HEK293 (cell line): ENCODE measurements at regions not wholly inside any gene's neighbourhood (a gene's known extent, or its start where the extent isn't known, plus 50 kb on each side); places are given as distances from the start of the nearest gene placed in this dataset.

Experiments
- CTCF ChIA-PET: fragments of 350-600 bp; formaldehyde crosslinking; extraction: SDS; loops from one replicate; lab custom pipeline; 2021; ENCODE audit warnings: antibody characterized with exemption; lab: Yijun Ruan, JAX
- POLR2A ChIA-PET: fragments of 300-600 bp; formaldehyde crosslinking; extraction: SDS; loops from one replicate; lab custom pipeline; 2020; ENCODE audit warnings: antibody characterized with exemption, inconsistent platforms; lab: Yijun Ruan, JAX
- H3K27ac ChIP-seq: fragments of 200-500 bp; sonication (Bioruptor generic); 2 replicates; pipeline ENCODE4 v1.5.1; 2014; ENCODE audit warnings: low read depth, low read length, control low read depth, inconsistent platforms; ENCODE audit errors: extremely low read depth
- H3K36me3 ChIP-seq, 2 experiments: fragments of 200-500 bp in 1 of 2; sonication (Bioruptor generic) in 1 of 2; 1 replicate in 1 of 2; 2 replicates in 1 of 2; pipeline ENCODE4 v1.5.1; 2014 to 2017; ENCODE audit warnings: inconsistent platforms in 2 of 2, low read length in 2 of 2; ENCODE audit not compliant: control insufficient read depth in 2 of 2, insufficient read depth in 1 of 2
- H3K4me1 ChIP-seq: fragments of 200-500 bp; sonication (Bioruptor generic); 2 replicates; pipeline ENCODE4 v1.5.1; 2014; ENCODE audit warnings: mild to moderate bottlenecking, low read length, inconsistent platforms; ENCODE audit not compliant: control insufficient read depth, insufficient read depth
- H3K4me3 ChIP-seq: 2 replicates; pipeline ENCODE4 v1.5.1; 2011; ENCODE audit warnings: low read depth, mild to moderate bottlenecking, control low read depth, low read length, moderate library complexity
- H3K9me3 ChIP-seq: fragments of 200-500 bp; sonication (Bioruptor generic); 2 replicates; pipeline ENCODE4 v1.5.1; 2014; ENCODE audit warnings: low read depth, low read length, inconsistent platforms; ENCODE audit not compliant: control insufficient read depth, insufficient read depth
- BCL11B ChIP-seq: fragments of 450-650 bp; formaldehyde crosslinking; IDR thresholded peaks from 2 replicates; pipeline ENCODE4 v1.5.1; 2016; ENCODE audit warnings: low read depth, missing biosample characterization, missing genetic modification characterization
- EGR2 ChIP-seq: fragments of 450-650 bp; formaldehyde crosslinking; IDR thresholded peaks from 2 replicates; pipeline ENCODE4 v1.5.1; 2016; ENCODE audit warnings: low read depth, missing biosample characterization, missing genetic modification characterization
- FEZF1 ChIP-seq: fragments of 450-650 bp; formaldehyde crosslinking; IDR thresholded peaks from 2 replicates; pipeline ENCODE4 v1.5.1; 2016; ENCODE audit warnings: missing biosample characterization, missing genetic modification characterization
- HOXD13 ChIP-seq: sonication (generic); formaldehyde crosslinking; IDR thresholded peaks from 2 replicates; pipeline ENCODE4 v1.8.0; 2022; ENCODE audit warnings: missing genetic modification reagents, borderline replicate concordance
- IKZF3 ChIP-seq: fragments of 450-650 bp; IDR thresholded peaks from 2 replicates; pipeline ENCODE4 v1.5.0; 2018; ENCODE audit warnings: missing biosample characterization, mild to moderate bottlenecking, missing genetic modification characterization, moderate library complexity
- SALL2 ChIP-seq: fragments of 450-650 bp; formaldehyde crosslinking; IDR thresholded peaks from 2 replicates; pipeline ENCODE4 v1.5.0; 2017; ENCODE audit warnings: missing biosample characterization, mild to moderate bottlenecking, missing genetic modification characterization, borderline replicate concordance
- SCRT1 ChIP-seq: fragments of 450-650 bp; formaldehyde crosslinking; IDR thresholded peaks from 2 replicates; pipeline ENCODE4 v1.5.1; 2016; ENCODE audit warnings: missing biosample characterization, missing genetic modification characterization, borderline replicate concordance
- TCF7L2 ChIP-seq: IDR thresholded peaks from 2 replicates; pipeline ENCODE4 v1.6.1; 2011; ENCODE audit warnings: low read depth, mild to moderate bottlenecking, inconsistent platforms, low read length, moderate library complexity, borderline replicate concordance
- YY1 ChIP-seq: fragments of 450-650 bp; formaldehyde crosslinking; IDR thresholded peaks from 2 replicates; pipeline ENCODE4 v1.5.1; 2018; ENCODE audit warnings: missing biosample characterization, missing genetic modification characterization
- ZBTB20 ChIP-seq: fragments of 450-650 bp; formaldehyde crosslinking; IDR thresholded peaks from 2 replicates; pipeline ENCODE4 v1.5.1; 2016; ENCODE audit warnings: missing biosample characterization, missing genetic modification characterization
- ZEB2 ChIP-seq: fragments of 450-650 bp; formaldehyde crosslinking; IDR thresholded peaks from 2 replicates; pipeline ENCODE4 v1.5.1; 2016; ENCODE audit warnings: missing biosample characterization, missing genetic modification characterization
- ZFP3 ChIP-seq: fragments of 450-650 bp; formaldehyde crosslinking; IDR thresholded peaks from 2 replicates; pipeline ENCODE4 v1.5.1; 2016; ENCODE audit warnings: low read depth, missing biosample characterization, missing genetic modification characterization
- ZFP69B ChIP-seq: fragments of 450-650 bp; formaldehyde crosslinking; IDR thresholded peaks from 2 replicates; pipeline ENCODE4 v1.5.1; 2016; ENCODE audit warnings: missing biosample characterization, missing genetic modification characterization
- ZNF121 ChIP-seq: fragments of 450-650 bp; formaldehyde crosslinking; IDR thresholded peaks from 2 replicates; pipeline ENCODE4 v1.5.1; 2016; ENCODE audit warnings: missing biosample characterization, missing genetic modification characterization
- ZNF155 ChIP-seq: fragments of 450-650 bp; formaldehyde crosslinking; IDR thresholded peaks from 2 replicates; pipeline ENCODE4 v1.5.1; 2016; ENCODE audit warnings: missing biosample characterization, missing genetic modification characterization
- ZNF157 ChIP-seq: fragments of 450-650 bp; formaldehyde crosslinking; IDR thresholded peaks from 2 replicates; pipeline ENCODE4 v1.5.1; 2016; ENCODE audit warnings: missing biosample characterization, missing genetic modification characterization
- ZNF169 ChIP-seq: fragments of 450-650 bp; formaldehyde crosslinking; IDR thresholded peaks from 2 replicates; pipeline ENCODE4 v1.5.1; 2016; ENCODE audit warnings: missing biosample characterization, missing genetic modification characterization
- ZNF311 ChIP-seq: fragments of 450-650 bp; formaldehyde crosslinking; IDR thresholded peaks from 2 replicates; pipeline ENCODE4 v1.5.1; 2017; ENCODE audit warnings: missing biosample characterization, missing genetic modification characterization, borderline replicate concordance
- ZNF324 ChIP-seq: fragments of 450-650 bp; formaldehyde crosslinking; IDR thresholded peaks from 2 replicates; pipeline ENCODE4 v1.5.1; 2016; ENCODE audit warnings: missing biosample characterization, missing genetic modification characterization
- ZNF354C ChIP-seq: fragments of 450-650 bp; formaldehyde crosslinking; IDR thresholded peaks from 2 replicates; pipeline ENCODE4 v1.5.1; 2016; ENCODE audit warnings: missing biosample characterization, missing genetic modification characterization, low read depth, borderline replicate concordance
- ZNF37A ChIP-seq: fragments of 450-650 bp; IDR thresholded peaks from 2 replicates; pipeline ENCODE4 v1.5.1; 2018; ENCODE audit warnings: missing biosample characterization, missing genetic modification characterization
- ZNF391 ChIP-seq: fragments of 450-650 bp; formaldehyde crosslinking; IDR thresholded peaks from 2 replicates; pipeline ENCODE4 v1.5.1; 2016; ENCODE audit warnings: low read depth, missing biosample characterization, missing genetic modification characterization, borderline replicate concordance
- ZNF571 ChIP-seq: fragments of 450-650 bp; formaldehyde crosslinking; IDR thresholded peaks from 2 replicates; pipeline ENCODE4 v1.5.0; 2017; ENCODE audit warnings: missing biosample characterization, missing genetic modification characterization
- ZNF610 ChIP-seq: fragments of 450-650 bp; formaldehyde crosslinking; IDR thresholded peaks from 2 replicates; pipeline ENCODE4 v1.5.1; 2016; ENCODE audit warnings: missing biosample characterization, missing genetic modification characterization, borderline replicate concordance
- ZNF660 ChIP-seq: fragments of 450-650 bp; IDR thresholded peaks from 2 replicates; pipeline ENCODE4 v1.5.1; 2018; ENCODE audit warnings: missing biosample characterization, mild to moderate bottlenecking, missing genetic modification characterization
- ZNF707 ChIP-seq: fragments of 450-650 bp; formaldehyde crosslinking; IDR thresholded peaks from 2 replicates; pipeline ENCODE4 v1.5.1; 2016; ENCODE audit warnings: missing biosample characterization, missing genetic modification characterization
- ZNF792 ChIP-seq: fragments of 450-650 bp; formaldehyde crosslinking; IDR thresholded peaks from 2 replicates; pipeline ENCODE4 v1.5.1; 2016; ENCODE audit warnings: missing biosample characterization, missing genetic modification characterization
- ZSCAN30 ChIP-seq: fragments of 450-650 bp; IDR thresholded peaks from 2 replicates; pipeline ENCODE4 v1.5.1; 2018; ENCODE audit warnings: missing biosample characterization, mild to moderate bottlenecking, missing genetic modification characterization, moderate library complexity
- TF ChIP-seq, protein P1 (sequence below): fragments of 450-650 bp; formaldehyde crosslinking; IDR thresholded peaks from 2 replicates; pipeline ENCODE4 v1.5.1; 2017; ENCODE audit warnings: missing biosample characterization, missing genetic modification characterization
- TF ChIP-seq, protein P2 (sequence below): fragments of 450-650 bp; formaldehyde crosslinking; IDR thresholded peaks from 2 replicates; pipeline ENCODE4 v1.5.1; 2016; ENCODE audit warnings: missing biosample characterization, missing genetic modification characterization
- TF ChIP-seq, protein P3 (sequence below): fragments of 450-650 bp; formaldehyde crosslinking; IDR thresholded peaks from 2 replicates; pipeline ENCODE4 v1.5.1; 2016; ENCODE audit warnings: missing biosample characterization, missing genetic modification characterization
- TF ChIP-seq, protein P4 (sequence below): fragments of 450-650 bp; formaldehyde crosslinking; IDR thresholded peaks from 2 replicates; pipeline ENCODE4 v1.5.1; 2016; ENCODE audit warnings: missing biosample characterization, missing genetic modification characterization
- TF ChIP-seq, protein P5 (sequence below): fragments of 450-650 bp; formaldehyde crosslinking; optimal IDR thresholded peaks from 2 replicates; pipeline ENCODE3; 2016; ENCODE audit warnings: missing biosample characterization, mild to moderate bottlenecking, missing genetic modification characterization

DNA sequence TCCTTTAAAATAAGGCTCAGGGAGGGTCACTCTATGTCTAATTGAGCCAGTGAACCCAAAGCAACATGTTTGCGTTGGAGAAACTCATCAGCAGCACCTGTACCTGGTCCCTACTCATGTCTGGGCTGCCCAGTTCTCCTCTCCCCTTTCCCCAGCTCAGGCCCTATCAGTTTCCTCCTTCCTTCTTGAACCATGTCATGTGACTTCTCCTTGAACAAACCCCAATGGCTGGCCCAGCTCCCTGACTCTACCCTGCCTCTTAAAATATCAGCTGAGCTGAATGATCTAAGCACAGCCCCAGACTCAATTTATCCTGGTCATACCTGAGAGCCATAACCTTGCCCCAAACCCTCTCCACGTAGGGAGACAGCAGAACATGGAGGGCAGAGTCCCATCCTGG is 290.9 kb downstream of the LPIN1 start:
- H3K4me1 ChIP-seq = no peaks in the 10 kb centered on the region
- no peak overlapping the region for H3K27ac ChIP-seq
- H3K4me3 ChIP-seq = no peak overlapping the region
- H3K36me3 ChIP-seq = no peaks in the 10 kb centered on the region
- ChIA-PET POLR2A (no interaction called here), CTCF (interaction anchor here (1.3 kb wide), 1 partner anchor 11 kb away, joined by 4 read pairs; no protein-coding TSS in a partner anchor)
- no peaks in the 10 kb centered on the region for H3K9me3 ChIP-seq
- TF ChIP-seq SCRT1 (tag by site-specific recombination) (no peak), ZBTB20 (tag by site-specific recombination) (no peak), ZNF121 (tag by site-specific recombination) (no peak)
- TF ChIP-seq, protein P1, sequence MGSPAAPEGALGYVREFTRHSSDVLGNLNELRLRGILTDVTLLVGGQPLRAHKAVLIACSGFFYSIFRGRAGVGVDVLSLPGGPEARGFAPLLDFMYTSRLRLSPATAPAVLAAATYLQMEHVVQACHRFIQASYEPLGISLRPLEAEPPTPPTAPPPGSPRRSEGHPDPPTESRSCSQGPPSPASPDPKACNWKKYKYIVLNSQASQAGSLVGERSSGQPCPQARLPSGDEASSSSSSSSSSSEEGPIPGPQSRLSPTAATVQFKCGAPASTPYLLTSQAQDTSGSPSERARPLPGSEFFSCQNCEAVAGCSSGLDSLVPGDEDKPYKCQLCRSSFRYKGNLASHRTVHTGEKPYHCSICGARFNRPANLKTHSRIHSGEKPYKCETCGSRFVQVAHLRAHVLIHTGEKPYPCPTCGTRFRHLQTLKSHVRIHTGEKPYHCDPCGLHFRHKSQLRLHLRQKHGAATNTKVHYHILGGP (tag by site-specific recombination) = no peak

DNA sequence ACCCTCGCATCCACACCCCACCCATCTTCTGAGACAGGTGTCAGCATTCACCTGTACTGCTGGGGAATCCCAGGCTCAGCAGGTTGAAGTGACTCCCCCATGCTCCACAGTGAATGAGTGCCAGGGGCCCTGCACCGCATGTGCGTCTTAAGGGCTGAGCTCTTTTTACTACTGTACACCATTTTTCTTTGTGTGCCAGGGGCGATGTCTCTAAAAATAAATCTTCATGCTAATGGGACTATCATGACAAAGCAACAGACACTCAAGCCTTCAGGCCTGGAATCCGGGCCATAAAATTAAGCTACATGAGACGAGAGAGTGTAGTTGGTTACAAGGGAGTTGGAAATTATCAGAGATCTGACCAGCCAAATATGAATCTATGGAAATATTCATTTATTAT is 294.8 kb downstream of the LPIN1 start:
- no peaks in the 10 kb centered on the region for H3K4me1 ChIP-seq
- TF ChIP-seq BCL11B (tag by site-specific recombination) (no peak), ZNF571 (no peak)
- TF ChIP-seq, protein P2, sequence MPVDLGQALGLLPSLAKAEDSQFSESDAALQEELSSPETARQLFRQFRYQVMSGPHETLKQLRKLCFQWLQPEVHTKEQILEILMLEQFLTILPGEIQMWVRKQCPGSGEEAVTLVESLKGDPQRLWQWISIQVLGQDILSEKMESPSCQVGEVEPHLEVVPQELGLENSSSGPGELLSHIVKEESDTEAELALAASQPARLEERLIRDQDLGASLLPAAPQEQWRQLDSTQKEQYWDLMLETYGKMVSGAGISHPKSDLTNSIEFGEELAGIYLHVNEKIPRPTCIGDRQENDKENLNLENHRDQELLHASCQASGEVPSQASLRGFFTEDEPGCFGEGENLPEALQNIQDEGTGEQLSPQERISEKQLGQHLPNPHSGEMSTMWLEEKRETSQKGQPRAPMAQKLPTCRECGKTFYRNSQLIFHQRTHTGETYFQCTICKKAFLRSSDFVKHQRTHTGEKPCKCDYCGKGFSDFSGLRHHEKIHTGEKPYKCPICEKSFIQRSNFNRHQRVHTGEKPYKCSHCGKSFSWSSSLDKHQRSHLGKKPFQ (tag by site-specific recombination) = no peak
- no peaks in the 10 kb centered on the region for H3K36me3 ChIP-seq
- CTCF ChIA-PET = no interaction called here
- POLR2A ChIA-PET = no interaction called here
- no peak overlapping the region for H3K27ac ChIP-seq
- no peak overlapping the region for H3K4me3 ChIP-seq
- H3K9me3 ChIP-seq = no peaks in the 10 kb centered on the region

DNA sequence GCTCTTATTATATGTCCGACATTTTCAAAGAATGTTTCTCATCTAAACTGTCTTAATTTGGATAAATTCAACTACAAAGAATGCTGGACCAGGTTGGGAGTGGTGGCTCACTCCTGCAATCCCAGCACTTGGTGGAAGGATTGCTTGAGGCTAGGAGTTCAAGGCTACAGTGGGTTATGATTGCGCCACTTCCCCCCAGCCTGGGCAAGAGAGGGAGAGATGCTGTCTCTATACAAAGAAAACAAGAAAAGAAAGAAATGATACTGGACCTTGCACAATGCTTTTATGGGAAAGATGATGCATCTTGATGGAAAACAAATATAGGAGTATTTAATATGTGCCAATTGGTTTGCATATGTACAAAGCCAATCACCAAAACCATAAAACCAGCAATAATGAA is 296.7 kb downstream of the LPIN1 start:
- CTCF ChIA-PET = interaction anchor here (1.3 kb wide), 1 partner anchor 11 kb away, joined by 3 read pairs; no protein-coding TSS in a partner anchor
- no peaks in the 10 kb centered on the region for H3K4me1 ChIP-seq
- POLR2A ChIA-PET = no interaction called here

DNA sequence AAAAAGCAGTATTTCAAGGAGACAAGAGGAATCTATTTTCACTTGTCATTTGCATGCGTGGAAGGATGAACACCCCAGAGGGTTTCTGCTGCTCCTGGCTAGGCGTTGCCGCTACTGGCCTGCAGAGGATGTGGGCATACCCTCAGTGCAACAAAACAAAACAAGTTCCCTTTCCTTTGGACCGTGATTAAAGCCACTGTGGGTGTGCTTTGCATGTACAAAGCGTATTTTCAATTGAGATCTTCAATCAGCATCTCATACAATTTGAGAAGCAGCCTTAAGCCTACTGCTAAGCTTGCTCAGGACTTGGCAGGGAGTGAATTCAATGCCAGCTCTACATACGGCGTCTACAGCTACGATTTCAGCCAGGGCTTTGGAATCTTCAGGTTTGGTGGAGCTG is 298.4 kb downstream of the LPIN1 start:
- POLR2A ChIA-PET = no interaction called here
- no peak overlapping the region for H3K27ac ChIP-seq
- TF ChIP-seq ZEB2 (no peak), SALL2 (tag by site-specific recombination) (no peak), EGR2 (tag by site-specific recombination) (no peak), HOXD13 (CRISPR knock-in tag) (no peak), FEZF1 (tag by site-specific recombination) (no peak), ZNF169 (no peak), ZNF311 (no peak)
- TF ChIP-seq, protein P3, sequence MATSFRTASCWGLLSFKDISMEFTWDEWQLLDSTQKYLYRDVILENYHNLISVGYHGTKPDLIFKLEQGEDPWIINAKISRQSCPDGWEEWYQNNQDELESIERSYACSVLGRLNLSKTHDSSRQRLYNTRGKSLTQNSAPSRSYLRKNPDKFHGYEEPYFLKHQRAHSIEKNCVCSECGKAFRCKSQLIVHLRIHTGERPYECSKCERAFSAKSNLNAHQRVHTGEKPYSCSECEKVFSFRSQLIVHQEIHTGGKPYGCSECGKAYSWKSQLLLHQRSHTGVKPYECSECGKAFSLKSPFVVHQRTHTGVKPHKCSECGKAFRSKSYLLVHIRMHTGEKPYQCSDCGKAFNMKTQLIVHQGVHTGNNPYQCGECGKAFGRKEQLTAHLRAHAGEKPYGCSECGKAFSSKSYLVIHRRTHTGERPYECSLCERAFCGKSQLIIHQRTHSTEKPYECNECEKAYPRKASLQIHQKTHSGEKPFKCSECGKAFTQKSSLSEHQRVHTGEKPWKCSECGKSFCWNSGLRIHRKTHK = no peak
- TF ChIP-seq, protein P4, sequence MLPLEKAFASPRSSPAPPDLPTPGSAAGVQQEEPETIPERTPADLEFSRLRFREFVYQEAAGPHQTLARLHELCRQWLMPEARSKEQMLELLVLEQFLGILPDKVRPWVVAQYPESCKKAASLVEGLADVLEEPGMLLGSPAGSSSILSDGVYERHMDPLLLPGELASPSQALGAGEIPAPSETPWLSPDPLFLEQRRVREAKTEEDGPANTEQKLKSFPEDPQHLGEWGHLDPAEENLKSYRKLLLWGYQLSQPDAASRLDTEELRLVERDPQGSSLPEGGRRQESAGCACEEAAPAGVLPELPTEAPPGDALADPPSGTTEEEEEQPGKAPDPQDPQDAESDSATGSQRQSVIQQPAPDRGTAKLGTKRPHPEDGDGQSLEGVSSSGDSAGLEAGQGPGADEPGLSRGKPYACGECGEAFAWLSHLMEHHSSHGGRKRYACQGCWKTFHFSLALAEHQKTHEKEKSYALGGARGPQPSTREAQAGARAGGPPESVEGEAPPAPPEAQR = no peak

More for the DNA sequence above, 296.7 kb downstream of the LPIN1 start:
- TF ChIP-seq ZNF155 = no peak
- TF ChIP-seq TCF7L2 = no peak
- no peak for TF ChIP-seq ZNF660 (tag by site-specific recombination)
- no peak for TF ChIP-seq ZNF324 (tag by site-specific recombination)
- TF ChIP-seq ZNF37A = no peak
- no peak for TF ChIP-seq ZNF157
- TF ChIP-seq, protein P5, sequence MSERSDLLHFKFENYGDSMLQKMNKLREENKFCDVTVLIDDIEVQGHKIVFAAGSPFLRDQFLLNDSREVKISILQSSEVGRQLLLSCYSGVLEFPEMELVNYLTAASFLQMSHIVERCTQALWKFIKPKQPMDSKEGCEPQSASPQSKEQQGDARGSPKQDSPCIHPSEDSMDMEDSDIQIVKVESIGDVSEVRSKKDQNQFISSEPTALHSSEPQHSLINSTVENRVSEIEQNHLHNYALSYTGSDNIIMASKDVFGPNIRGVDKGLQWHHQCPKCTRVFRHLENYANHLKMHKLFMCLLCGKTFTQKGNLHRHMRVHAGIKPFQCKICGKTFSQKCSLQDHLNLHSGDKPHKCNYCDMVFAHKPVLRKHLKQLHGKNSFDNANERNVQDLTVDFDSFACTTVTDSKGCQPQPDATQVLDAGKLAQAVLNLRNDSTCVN (tag by site-specific recombination) = no peak
- no peak for TF ChIP-seq YY1 (tag by site-specific recombination)
- TF ChIP-seq ZFP69B (tag by site-specific recombination) = no peak
- no peak for TF ChIP-seq ZNF707 (tag by site-specific recombination)
- TF ChIP-seq ZNF792 (tag by site-specific recombination) = no peak
- no peak for TF ChIP-seq ZNF610 (tag by site-specific recombination)
- TF ChIP-seq ZFP3 (tag by site-specific recombination) = no peak
- TF ChIP-seq ZNF391 (tag by site-specific recombination) = no peak
- no peak for TF ChIP-seq ZSCAN30
- TF ChIP-seq ZNF354C (tag by site-specific recombination) = no peak
- TF ChIP-seq IKZF3 = no peak
- TF ChIP-seq, all 188 proteins: peak for 0
- no peak overlapping the region for H3K27ac ChIP-seq
- H3K4me3 ChIP-seq = no peak overlapping the region
- no peaks in the 10 kb centered on the region for H3K36me3 ChIP-seq
- H3K9me3 ChIP-seq = no peaks in the 10 kb centered on the region

More for the DNA sequence above, 298.4 kb downstream of the LPIN1 start:
- H3K36me3 ChIP-seq = no peaks in the 10 kb centered on the region
- CTCF ChIA-PET = no interaction called here
- H3K4me1 ChIP-seq = no peaks in the 10 kb centered on the region
- no peak overlapping the region for H3K4me3 ChIP-seq
- no peaks in the 10 kb centered on the region for H3K9me3 ChIP-seq
